Mesendoderm (in vitro differentiated cells): ENCODE measurements at regions not wholly inside any gene's neighbourhood (a gene's known extent, or its start where the extent isn't known, plus 50 kb on each side); places are given as distances from the start of the nearest gene placed in this dataset.

Source experiments
- DNase-seq: peaks from one replicate; pipeline ENCODE4 v3.0.0; 2013
- H2AK5ac ChIP-seq: 2 replicates; pipeline ENCODE4 v1.6.1; 2013; ENCODE audit warnings: low read length, inconsistent platforms
- H2BK120ac ChIP-seq: 2 replicates; pipeline ENCODE4 v1.6.1; 2013; ENCODE audit warnings: low read depth, mild to moderate bottlenecking, low read length, moderate library complexity, mixed read lengths
- H2BK15ac ChIP-seq: replicated peaks from 2 replicates; pipeline ENCODE4 v1.6.1; 2013; ENCODE audit warnings: low read depth, mild to moderate bottlenecking, moderate library complexity
- H2BK5ac ChIP-seq: 2 replicates; pipeline ENCODE4 v1.6.1; 2013; ENCODE audit warnings: low read length, inconsistent platforms
- H3K18ac ChIP-seq: 2 replicates; pipeline ENCODE4 v1.6.1; 2013; ENCODE audit warnings: mild to moderate bottlenecking, low read length, mixed read lengths
- H3K23ac ChIP-seq: one replicate; pipeline ENCODE4 v1.6.1; 2013; ENCODE audit warnings: low read length
- H3K27ac ChIP-seq: 2 replicates; pipeline ENCODE4 v1.5.1; 2013; ENCODE audit warnings: low read depth, mild to moderate bottlenecking, inconsistent platforms, low read length, moderate library complexity
- H3K27me3 ChIP-seq: 2 replicates; pipeline ENCODE4 v1.6.1; 2013; ENCODE audit warnings: low read length, control low read depth, mild to moderate bottlenecking, inconsistent platforms; ENCODE audit not compliant: insufficient read depth, poor library complexity
- H3K36me3 ChIP-seq: 2 replicates; pipeline ENCODE4 v1.6.1; 2013; ENCODE audit warnings: low read length, inconsistent platforms; ENCODE audit not compliant: control insufficient read depth, insufficient read depth
- H3K4ac ChIP-seq: one replicate; pipeline ENCODE4 v1.6.1; 2013; ENCODE audit warnings: low read depth, mild to moderate bottlenecking, low read length, moderate library complexity
- H3K4me1 ChIP-seq: 2 replicates; pipeline ENCODE4 v1.6.1; 2013; ENCODE audit warnings: low read depth, low read length, inconsistent platforms; ENCODE audit not compliant: control insufficient read depth
- H3K4me2 ChIP-seq: 2 replicates; pipeline ENCODE4 v1.6.1; 2013; ENCODE audit warnings: low read length
- H3K4me3 ChIP-seq: 2 replicates; pipeline ENCODE4 v1.5.1; 2013; ENCODE audit warnings: mild to moderate bottlenecking, low read length
- H3K56ac ChIP-seq: one replicate; pipeline ENCODE4 v1.6.1; 2013; ENCODE audit warnings: low read length
- H3K79me1 ChIP-seq: 2 replicates; pipeline ENCODE4 v1.6.1; 2013; ENCODE audit warnings: low read length, inconsistent platforms
- H3K79me2 ChIP-seq: 2 replicates; pipeline ENCODE4 v1.6.1; 2013; ENCODE audit warnings: mild to moderate bottlenecking, low read length; ENCODE audit not compliant: control insufficient read depth, insufficient read depth
- H3K9ac ChIP-seq: 2 replicates; pipeline ENCODE4 v1.6.1; 2013; ENCODE audit warnings: low read length, inconsistent platforms
- H4K5ac ChIP-seq: one replicate; pipeline ENCODE4 v1.6.1; 2013; ENCODE audit warnings: low read length
- H4K8ac ChIP-seq: one replicate; pipeline ENCODE4 v1.6.1; 2013; ENCODE audit warnings: low read depth, mild to moderate bottlenecking, control low read depth, low read length, moderate library complexity
- WGBS: extraction: QIAGEN DNeasy Blood & Tissue Kit; methylation state at CpG from one replicate; pipeline ENCODE4 v1.1.7; 2013; ENCODE audit warnings: low lambda C conversion rate, missing lambda C conversion rate; ENCODE audit not compliant: insufficient coverage; ENCODE audit errors: extremely low coverage; 5-methylcytosine and 5-hydroxymethylcytosine counted together

GRCh38 chr15:69629631-69630161 lies 177.1 kb downstream of the RPLP1 start:
- Histone ChIP-seq H3K27me3 (no peaks in the 10 kb centered on the region), H3K4me1 (no peaks in the 10 kb centered on the region), H3K79me1 (no peaks in the 10 kb centered on the region), H4K5ac (no peak overlapping the region), H2BK120ac (no peak overlapping the region), H2BK5ac (no peak overlapping the region), H3K36me3 (no peaks in the 10 kb centered on the region), H2BK15ac (no peak overlapping the region), H3K23ac (no peak overlapping the region), H2AK5ac (no peak overlapping the region), H4K8ac (no peak overlapping the region), H3K4ac (no peak overlapping the region), H3K56ac (no peak overlapping the region), H3K79me2 (no peaks in the 10 kb centered on the region), H3K18ac (no peak overlapping the region), H3K9ac (no peak overlapping the region), H3K4me2 (no peak overlapping the region), H3K4me3 (no peak overlapping the region), H3K27ac (no peak overlapping the region)
- WGBS: no CpG with 5 or more reads among the region's 15 CpGs
- DNase-seq: no peak

DNA sequence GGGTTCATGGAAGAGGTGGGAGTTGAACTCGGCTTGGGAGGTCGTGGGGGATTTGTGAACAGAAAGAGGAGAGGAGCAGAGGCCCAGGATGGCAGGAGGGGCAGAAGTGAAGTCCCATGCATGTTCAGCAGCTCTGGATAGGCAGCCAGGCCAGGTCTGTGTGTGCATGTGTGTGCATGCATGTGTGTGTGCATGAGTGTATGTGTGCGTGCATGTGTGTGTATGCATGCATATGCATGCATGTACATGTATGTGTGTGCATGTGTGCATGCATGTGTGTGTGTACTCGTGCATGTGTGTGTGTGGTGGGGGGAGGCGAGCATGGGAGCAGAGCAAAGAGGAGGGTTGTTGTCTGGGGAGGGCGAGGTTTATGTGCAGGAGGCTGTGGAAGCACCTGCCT lies 178.4 kb downstream of the RPLP1 start:
- no CpG with 5 or more reads among the region's 6 CpGs for WGBS
- no peak overlapping the region for H2BK5ac ChIP-seq
- no peak overlapping the region for H3K4me2 ChIP-seq
- H2AK5ac ChIP-seq: no peak overlapping the region
- no peak overlapping the region for H2BK15ac ChIP-seq
- no peak overlapping the region for H3K56ac ChIP-seq
- no peak overlapping the region for H4K8ac ChIP-seq
- no peak overlapping the region for H2BK120ac ChIP-seq
- H3K9ac ChIP-seq: no peak overlapping the region
- no peaks in the 10 kb centered on the region for H3K79me2 ChIP-seq
- H3K36me3 ChIP-seq: no peaks in the 10 kb centered on the region
- H3K79me1 ChIP-seq: no peaks in the 10 kb centered on the region
- no peak overlapping the region for H3K27ac ChIP-seq
- no peaks in the 10 kb centered on the region for H3K27me3 ChIP-seq
- DNase-seq: no peak
- H3K18ac ChIP-seq: no peak overlapping the region
- H4K5ac ChIP-seq: no peak overlapping the region
- H3K4me3 ChIP-seq: no peak overlapping the region
- no peaks in the 10 kb centered on the region for H3K4me1 ChIP-seq
- no peak overlapping the region for H3K4ac ChIP-seq
- no peak overlapping the region for H3K23ac ChIP-seq

GRCh38 chr15:69631978-69632377 lies 179.4 kb downstream of the RPLP1 start:
- no peaks in the 10 kb centered on the region for H3K79me1 ChIP-seq
- H3K27ac ChIP-seq: no peak overlapping the region
- no peak overlapping the region for H3K4me2 ChIP-seq
- no peaks in the 10 kb centered on the region for H3K27me3 ChIP-seq
- no peak overlapping the region for H3K9ac ChIP-seq
- no peaks in the 10 kb centered on the region for H3K4me1 ChIP-seq
- H3K18ac ChIP-seq: no peak overlapping the region
- no peak overlapping the region for H3K23ac ChIP-seq
- DNase-seq: no peak
- no peak overlapping the region for H4K5ac ChIP-seq
- H3K36me3 ChIP-seq: no peaks in the 10 kb centered on the region
- no peak overlapping the region for H2BK5ac ChIP-seq
- H3K79me2 ChIP-seq: no peaks in the 10 kb centered on the region
- H2AK5ac ChIP-seq: no peak overlapping the region
- no peak overlapping the region for H2BK15ac ChIP-seq
- no peak overlapping the region for H3K56ac ChIP-seq
- no peak overlapping the region for H4K8ac ChIP-seq
- H3K4ac ChIP-seq: no peak overlapping the region
- no peak overlapping the region for H2BK120ac ChIP-seq
- no CpG with 5 or more reads among the region's 4 CpGs for WGBS
- no peak overlapping the region for H3K4me3 ChIP-seq

GRCh38 chr15:69634860-69635259 lies 182.2 kb downstream of the RPLP1 start:
- Histone ChIP-seq H3K79me1 (no peaks in the 10 kb centered on the region), H4K8ac (no peak overlapping the region), H3K36me3 (no peaks in the 10 kb centered on the region), H4K5ac (no peak overlapping the region), H3K9ac (no peak overlapping the region), H2AK5ac (no peak overlapping the region), H2BK15ac (no peak overlapping the region), H3K27me3 (no peaks in the 10 kb centered on the region), H3K79me2 (no peaks in the 10 kb centered on the region), H2BK5ac (no peak overlapping the region), H3K18ac (no peak overlapping the region), H2BK120ac (no peak overlapping the region), H3K56ac (no peak overlapping the region), H3K4ac (no peak overlapping the region), H3K4me2 (no peak overlapping the region), H3K4me1 (no peaks in the 10 kb centered on the region), H3K27ac (no peak overlapping the region), H3K4me3 (no peak overlapping the region), H3K23ac (no peak overlapping the region)
- WGBS: no CpG with 5 or more reads among the region's 5 CpGs
- DNase-seq: no peak

DNA sequence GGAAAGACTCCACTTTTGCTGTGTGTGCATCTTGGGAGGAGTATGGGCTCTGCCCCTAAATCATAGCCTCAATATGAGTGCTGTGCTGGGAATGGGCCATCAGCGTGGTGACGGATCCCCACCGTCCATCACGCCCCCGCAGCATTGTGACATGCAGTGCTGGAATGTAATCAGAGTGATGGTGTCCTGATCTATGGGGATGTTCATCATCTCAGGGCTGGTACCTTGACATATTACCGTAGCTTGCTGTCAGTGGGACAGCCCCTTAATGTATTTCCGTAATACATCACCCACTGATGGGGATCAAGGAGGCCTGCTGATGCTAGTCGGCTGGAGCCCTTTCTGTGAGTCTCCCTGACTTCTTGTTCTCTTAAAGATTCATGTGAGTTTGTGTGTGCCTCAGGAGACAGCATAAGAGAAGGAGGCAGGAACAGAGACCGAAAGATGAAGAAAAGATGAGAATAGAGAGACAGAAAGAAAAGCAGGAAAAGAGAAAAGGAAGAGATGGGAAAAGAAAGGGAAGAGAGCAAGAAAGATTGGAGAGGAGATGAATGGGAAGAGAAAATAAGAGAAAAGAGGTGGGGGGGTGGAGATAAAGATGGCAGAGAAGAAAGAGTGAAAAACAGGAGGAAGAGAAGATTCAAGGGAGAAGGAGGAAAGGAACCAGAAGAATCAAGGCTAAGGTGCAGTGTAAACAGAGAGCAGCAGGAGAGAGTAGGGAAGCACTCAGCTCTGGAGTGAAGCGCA lies 183.7 kb downstream of the RPLP1 start:
- H3K9ac ChIP-seq: no peak overlapping the region
- no peak overlapping the region for H2AK5ac ChIP-seq
- no peak overlapping the region for H3K27ac ChIP-seq
- no peaks in the 10 kb centered on the region for H3K27me3 ChIP-seq
- no peak overlapping the region for H4K8ac ChIP-seq
- no peaks in the 10 kb centered on the region for H3K79me2 ChIP-seq
- H3K4ac ChIP-seq: no peak overlapping the region
- no peak overlapping the region for H2BK5ac ChIP-seq
- no peak overlapping the region for H3K18ac ChIP-seq
- WGBS: no CpG with 5 or more reads among the region's 10 CpGs
- no peak for DNase-seq
- H3K4me3 ChIP-seq: no peak overlapping the region
- no peak overlapping the region for H2BK120ac ChIP-seq
- no peak overlapping the region for H3K56ac ChIP-seq
- H3K4me2 ChIP-seq: no peak overlapping the region
- no peaks in the 10 kb centered on the region for H3K36me3 ChIP-seq
- H2BK15ac ChIP-seq: no peak overlapping the region
- H3K4me1 ChIP-seq: no peaks in the 10 kb centered on the region
- H3K23ac ChIP-seq: no peak overlapping the region
- H3K79me1 ChIP-seq: no peaks in the 10 kb centered on the region
- H4K5ac ChIP-seq: no peak overlapping the region

DNA sequence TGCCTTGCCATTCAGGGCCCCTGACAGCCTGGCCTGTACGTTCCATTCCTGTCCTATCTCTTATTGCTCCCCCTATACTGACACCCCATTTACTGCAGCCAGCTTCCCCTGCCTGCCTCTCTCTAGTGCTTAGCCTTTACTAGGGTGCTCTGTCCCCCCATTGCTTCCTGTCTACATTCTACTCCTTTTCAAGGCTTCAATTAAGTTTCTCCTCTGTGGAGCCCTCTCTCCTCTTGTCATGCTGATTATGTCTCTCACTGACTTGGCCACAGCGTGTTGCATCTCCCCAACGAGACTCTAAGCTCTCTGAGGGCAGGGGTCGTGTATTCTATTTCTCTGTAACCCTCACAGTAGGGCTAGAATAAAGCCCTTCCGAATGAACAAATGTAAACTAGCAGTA lies 185.2 kb downstream of the RPLP1 start:
- Histone ChIP-seq H3K9ac (no peak overlapping the region), H3K27me3 (no peaks in the 10 kb centered on the region)
- no CpG with 5 or more reads among the region's 5 CpGs for WGBS

More for the DNA sequence above, 185.2 kb downstream of the RPLP1 start:
- Histone ChIP-seq H3K36me3 (no peaks in the 10 kb centered on the region), H3K4ac (no peak overlapping the region), H2BK120ac (no peak overlapping the region), H3K27ac (no peak overlapping the region), H3K4me1 (no peaks in the 10 kb centered on the region), H3K23ac (no peak overlapping the region), H4K8ac (no peak overlapping the region), H3K79me2 (no peaks in the 10 kb centered on the region), H3K4me3 (no peak overlapping the region), H2AK5ac (no peak overlapping the region), H4K5ac (no peak overlapping the region), H2BK15ac (no peak overlapping the region), H3K79me1 (no peaks in the 10 kb centered on the region), H3K18ac (no peak overlapping the region), H3K4me2 (no peak overlapping the region), H2BK5ac (no peak overlapping the region), H3K56ac (no peak overlapping the region)
- no peak for DNase-seq
